K562 (cell line): ENCODE measurements at regions not wholly inside any gene's neighbourhood (a gene's known extent, or its start where the extent isn't known, plus 50 kb on each side); places are given as distances from the start of the nearest gene placed in this dataset.

Experiments
- ATAC-seq: fragments of 200-7000 bp; cut with Tn5 transposase; 3 replicates; pipeline ENCODE4 v1.9.1; 2020; ENCODE audit warnings: moderate library complexity
- BruUV-seq: library from RNA; stranded (reverse); fragments of 400-500 nt; replicated peaks from 2 replicates; lab custom pipeline; 2021; lab: Mats Ljungman, UMichigan
- CTCF ChIA-PET: fragments of 300-600 bp; formaldehyde crosslinking; extraction: SDS; loops from one replicate; lab custom pipeline; 2021; ENCODE audit warnings: low intra/inter-chr PET ratio; lab: Yijun Ruan, JAX
- POLR2A ChIA-PET: fragments of 300-600, 350-650 bp; sonication (Branson Sonifier 250); formaldehyde crosslinking; extraction: SDS; loops from one replicate; lab custom pipeline; 2021; ENCODE audit warnings: antibody characterized with exemption, inconsistent platforms; lab: Yijun Ruan, JAX
- DNase-seq, 4 experiments: peaks; one replicate each; pipeline versions ENCODE4 v3.0.0 to v3.0.0-alpha.2; 2011 to 2018; ENCODE audit warnings: low spot score in 3 of 4, mixed read lengths in 3 of 4; ENCODE audit errors: extremely low read depth in 1 of 4
- FAIRE-seq: peaks from 2 replicates; lab custom pipeline; 2011; peaks lifted over from hg19 to GRCh38; lab: Jason Lieb, UNC
- H2AFZ ChIP-seq: 2 replicates; pipeline ENCODE4 v1.6.0; 2011; ENCODE audit warnings: low read depth, low read length, control low read depth, inconsistent platforms
- H3K27ac ChIP-seq: fragments of 200-600 bp; 3 replicates; pipeline ENCODE4 v1.8.0; 2011; ENCODE audit warnings: low read depth, mild to moderate bottlenecking, control low read depth, inconsistent platforms, low read length, moderate library complexity, mixed read lengths; ENCODE audit errors: extremely low read depth
- H3K27me3 ChIP-seq, 2 experiments: fragments of 300-600 bp in 1 of 2; 2 replicates in 1 of 2; 3 replicates in 1 of 2; pipeline versions ENCODE4 v1.6.0 to v1.8.0; 2011; ENCODE audit warnings: inconsistent platforms in 2 of 2, low read length in 2 of 2, mild to moderate bottlenecking in 1 of 2, mixed read lengths in 1 of 2, moderate library complexity in 1 of 2; ENCODE audit not compliant: control insufficient read depth in 2 of 2, insufficient read depth in 2 of 2
- H3K36me3 ChIP-seq: fragments of 300-600 bp; 3 replicates; pipeline ENCODE4 v1.8.0; 2011; ENCODE audit warnings: mild to moderate bottlenecking, low read length, inconsistent platforms; ENCODE audit not compliant: control insufficient read depth, insufficient read depth
- H3K4me1 ChIP-seq, 2 experiments: fragments of 200-600 bp in 1 of 2; replicated peaks in 1 of 2; 2 replicates in 1 of 2; 3 replicates in 1 of 2; pipeline versions ENCODE4 v1.5.1 to v1.8.0; 2011; ENCODE audit warnings: inconsistent platforms in 2 of 2, low read length in 2 of 2, mild to moderate bottlenecking in 1 of 2, mixed read lengths in 1 of 2, moderate library complexity in 1 of 2; ENCODE audit not compliant: control insufficient read depth in 2 of 2, insufficient read depth in 2 of 2
- H3K4me2 ChIP-seq: 2 replicates; pipeline ENCODE4 v1.6.1; 2011; ENCODE audit warnings: low read length, control low read depth, inconsistent platforms, mixed read lengths; ENCODE audit not compliant: insufficient read depth
- H3K4me3 ChIP-seq: fragments of 200-600 bp; sonication (generic), shearing (Covaris generic); 2 replicates; pipeline ENCODE4 v1.5.1; 2016; ENCODE audit warnings: control low read depth, inconsistent platforms
- H3K79me2 ChIP-seq: fragments of 200-600 bp; 3 replicates; pipeline ENCODE4 v1.8.0; 2011; ENCODE audit warnings: low read length, inconsistent platforms; ENCODE audit not compliant: control insufficient read depth, insufficient read depth
- H3K9ac ChIP-seq, 2 experiments: 2 replicates each; pipeline versions ENCODE4 v1.6.0 to v1.6.1; 2011; ENCODE audit warnings: low read depth in 2 of 2, low read length in 2 of 2, control low read depth in 1 of 2, inconsistent platforms in 1 of 2, mild to moderate bottlenecking in 1 of 2, mixed read lengths in 1 of 2; ENCODE audit not compliant: insufficient read depth in 1 of 2
- H3K9me1 ChIP-seq: one replicate; pipeline ENCODE4 v1.6.0; 2011; ENCODE audit warnings: inconsistent platforms, mild to moderate bottlenecking, low read length, moderate library complexity; ENCODE audit not compliant: control insufficient read depth, insufficient read depth
- H3K9me3 ChIP-seq: replicated peaks from 2 replicates; pipeline ENCODE4 v1.5.1; 2011; ENCODE audit warnings: low read depth, low read length, inconsistent platforms; ENCODE audit not compliant: control insufficient read depth, insufficient read depth
- H4K20me1 ChIP-seq: replicated peaks from 2 replicates; pipeline ENCODE4 v1.6.1; 2011; ENCODE audit warnings: low read length, inconsistent platforms, mixed read lengths; ENCODE audit not compliant: control insufficient read depth, insufficient read depth
- ATF3 ChIP-seq, 2 experiments: fragments of 450-650 bp in 1 of 2; sonication (generic) in 1 of 2; formaldehyde crosslinking in 1 of 2; IDR thresholded peaks in 1 of 2; conservative IDR thresholded peaks in 1 of 2; 2 replicates each; pipeline versions ENCODE4 v1.6.1 to v1.8.1; 2016 to 2023; ENCODE audit warnings: mild to moderate bottlenecking in 2 of 2, moderate library complexity in 2 of 2, inconsistent platforms in 1 of 2, missing genetic modification reagents in 1 of 2
- ATF4 ChIP-seq: fragments of 450-650 bp; formaldehyde crosslinking; IDR thresholded peaks from 2 replicates; pipeline ENCODE4 v1.4.0; 2022; ENCODE audit warnings: mild to moderate bottlenecking, moderate library complexity
- ATF7 ChIP-seq: fragments of 450-650 bp; IDR thresholded peaks from 2 replicates; pipeline ENCODE4 v1.7.1; 2014; ENCODE audit warnings: mild to moderate bottlenecking, moderate library complexity
- BRCA1 ChIP-seq, 2 experiments: fragments of 450-650 bp in 1 of 2; sonication (generic) in 1 of 2; formaldehyde crosslinking in 1 of 2; IDR thresholded peaks; 2 replicates each; pipeline versions ENCODE4 v1.5.0 to v1.6.1; 2017 to 2020; ENCODE audit warnings: mild to moderate bottlenecking in 1 of 2, missing genetic modification reagents in 1 of 2
- CBFA2T2 ChIP-seq: fragments of 450-650 bp; conservative IDR thresholded peaks from 2 replicates; pipeline ENCODE4 v1.6.1; 2017; ENCODE audit warnings: mild to moderate bottlenecking
- CLOCK ChIP-seq: fragments of 250-450 bp; sonication (Bioruptor Pico); IDR thresholded peaks from 2 replicates; pipeline ENCODE4 v1.4.0; 2020; ENCODE audit warnings: mild to moderate bottlenecking, moderate library complexity, borderline replicate concordance
- ETS1 ChIP-seq: conservative IDR thresholded peaks from 2 replicates; pipeline ENCODE4 v1.6.1; 2011; ENCODE audit warnings: low read depth, mild to moderate bottlenecking, low read length; ENCODE audit not compliant: control insufficient read depth
- FOSL1 ChIP-seq: fragments of 200-800 bp; sonication (Bioruptor generic); conservative IDR thresholded peaks from 2 replicates; pipeline ENCODE4 v1.6.1; 2016; ENCODE audit warnings: missing genetic modification characterization, missing compliant biosample characterization
- L3MBTL2 ChIP-seq: fragments of 450-650 bp; IDR thresholded peaks from 2 replicates; pipeline ENCODE4 v1.6.1; 2016; ENCODE audit warnings: mild to moderate bottlenecking, moderate library complexity
- MEF2D ChIP-seq: conservative IDR thresholded peaks from 2 replicates; pipeline ENCODE4 v1.6.1; 2016; ENCODE audit warnings: low read depth, missing genetic modification characterization, missing compliant biosample characterization
- MEIS2 ChIP-seq: fragments of 450-650 bp; IDR thresholded peaks from 2 replicates; pipeline ENCODE4 v1.6.1; 2014; ENCODE audit warnings: mild to moderate bottlenecking; ENCODE audit not compliant: partially characterized antibody
- PYGO2 ChIP-seq: fragments of 450-650 bp; IDR thresholded peaks from 2 replicates; pipeline ENCODE4 v1.6.1; 2016; ENCODE audit warnings: mild to moderate bottlenecking, missing genetic modification characterization, moderate library complexity, missing compliant biosample characterization
- RAD51 ChIP-seq: fragments of 450-650 bp; IDR thresholded peaks from 2 replicates; pipeline ENCODE4 v1.7.1; 2016; ENCODE audit warnings: low read depth, mild to moderate bottlenecking, borderline replicate concordance
- TCF7L2 ChIP-seq: fragments of 150-350 bp; IDR thresholded peaks from 2 replicates; pipeline ENCODE4 v1.6.1; 2016; ENCODE audit warnings: low read depth, mild to moderate bottlenecking, low read length, moderate library complexity
- WGBS: fragments of 100-300 bp; shearing (Covaris generic); methylation state at CpG from one replicate; pipeline ENCODE4 v1.1.6; 2016; ENCODE audit warnings: low coverage, mixed read lengths; ENCODE audit not compliant: insufficient coverage; ENCODE audit errors: missing lambda C conversion rate; 5-methylcytosine and 5-hydroxymethylcytosine counted together
- in situ Hi-C: fragments of 300-500 bp; cut with MboI; formaldehyde crosslinking; loops from 4 replicates; pipeline ENCODE4 v1.15.0; 2018; ENCODE audit warnings: inconsistent platforms, mixed read lengths
- intact Hi-C: fragments of 100-400 bp; cut with micrococcal nuclease; formaldehyde crosslinking; loops from 2 replicates; pipeline ENCODE4 v1.14.2; 2022

GRCh38 chr2:223668302-223668998 is 66.3 kb upstream of the SCG2 start (continued):
- TF ChIP-seq CLOCK (CRISPR knock-in tag) (no peak), CBFA2T2 (0 out of 2 replicates have a peak, but pooled peaks have one; percentile 18), ATF7 (no peak), RAD51 (peak; percentile 70)

- Histone ChIP-seq H3K4me3 (no peak overlapping the region), H3K9me1 (no peaks in the 10 kb centered on the region), H3K79me2 (no peaks in the 10 kb centered on the region), H3K36me3 (no peaks in the 10 kb centered on the region), H2AFZ (no peak overlapping the region; the same call in 1 of the 2 replicates), H3K27me3 (no peaks in the 10 kb centered on the region), H3K9ac (no peak overlapping the region), H4K20me1 (no peaks in the 10 kb centered on the region), H3K4me1 (peaks cover 0 to 6% of the 10 kb centered on the region in 2 experiments; a peak in 1 of 5 replicates), H3K4me2 (no peak overlapping the region), H3K9me3 (no peaks in the 10 kb centered on the region), H3K27ac (no peak overlapping the region)
- POLR2A ChIA-PET: no interaction called here
- WGBS: 2% methylated on average over 6 of the region's 6 CpGs
- ATAC-seq (peak; percentile 73), DNase-seq (peak in 1 of 4 experiments; percentile 7), FAIRE-seq (no peak)
- in situ Hi-C loops: no loop called here
- BruUV-seq: no TSS peak
- intact Hi-C loops: no loop called here
- CTCF ChIA-PET: no interaction called here
- peak; percentile 80 for TF ChIP-seq ATF3 (IDR thresholded peaks at IDR 0.05)
- TF ChIP-seq ATF3 (CRISPR knock-in tag; conservative IDR thresholded peaks at IDR 0.05): no peak
- no peak for TF ChIP-seq ETS1
- TF ChIP-seq FOSL1: peak; percentile 81
- no peak for TF ChIP-seq BRCA1 (IDR thresholded peaks at IDR 0.05)
- TF ChIP-seq BRCA1 (CRISPR knock-in tag; IDR thresholded peaks at IDR 0.05): no peak
- TF ChIP-seq TCF7L2: no peak
- TF ChIP-seq MEIS2: peak; percentile 76
- 0 out of 2 replicates have a peak, but pooled peaks have one; percentile 25 for TF ChIP-seq MEF2D
- 0 out of 2 replicates have a peak, but pooled peaks have one; percentile 3 for TF ChIP-seq PYGO2 (tag)
- TF ChIP-seq L3MBTL2: 0 out of 2 replicates have a peak, but pooled peaks have one; percentile 36
- TF ChIP-seq ATF4: peak; percentile 68
Observed at GRCh38 chr2:223654384-223654915, 52.3 kb upstream of the SCG2 start.
